KBM-7 (cell line): ENCODE measurements at regions not wholly inside any gene's neighbourhood (a gene's known extent, or its start where the extent isn't known, plus 50 kb on each side); places are given as distances from the start of the nearest gene placed in this dataset.
"Not testable (repeated sequence)": the region's sequence is repeated elsewhere in the genome, so short reads cannot be mapped to it uniquely, and the experiment has no call there.

Experiments used
- DNase-seq: peaks from one replicate; pipeline ENCODE4 v3.0.0-alpha.2; 2015
- in situ Hi-C: fragments of 300-500 bp; cut with MboI; formaldehyde crosslinking; loops from 2 replicates; pipeline ENCODE4 v1.14.3; 2020; ENCODE audit warnings: low sequenced_read_pairs, low pct_unique_long_range_greater_than_20kb, mixed read lengths

GRCh38 chr16:16607401-16608082 is 228.6 kb downstream of the NPIPA7 start:
- in situ Hi-C loops, DNase-seq: not testable (repeated sequence)

DNA sequence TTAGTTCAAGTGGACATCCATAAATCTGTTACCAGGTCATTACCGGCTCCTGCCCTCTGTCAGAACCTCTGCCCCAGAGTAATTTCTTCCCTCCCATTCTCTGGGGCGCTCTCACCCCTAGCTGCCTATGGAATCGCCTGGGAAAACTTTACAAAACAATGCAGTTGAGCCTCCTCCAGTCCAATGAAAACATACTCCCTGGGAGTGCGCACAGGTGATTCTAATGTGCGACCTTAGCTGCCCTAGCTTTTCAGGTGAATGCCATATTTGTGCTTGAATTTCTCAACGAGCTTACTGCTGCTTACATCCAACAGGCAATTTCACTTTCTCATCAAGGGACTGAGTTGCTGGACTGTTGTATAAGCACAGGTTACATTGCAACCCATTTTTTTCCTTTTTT is 230.7 kb downstream of the NPIPA7 start:
- DNase-seq, in situ Hi-C loops: not testable (repeated sequence)

- DNase-seq, in situ Hi-C loops: not testable (repeated sequence)
Observed at GRCh38 chr16:16610389-16610967, 231.5 kb downstream of the NPIPA7 start.

DNA sequence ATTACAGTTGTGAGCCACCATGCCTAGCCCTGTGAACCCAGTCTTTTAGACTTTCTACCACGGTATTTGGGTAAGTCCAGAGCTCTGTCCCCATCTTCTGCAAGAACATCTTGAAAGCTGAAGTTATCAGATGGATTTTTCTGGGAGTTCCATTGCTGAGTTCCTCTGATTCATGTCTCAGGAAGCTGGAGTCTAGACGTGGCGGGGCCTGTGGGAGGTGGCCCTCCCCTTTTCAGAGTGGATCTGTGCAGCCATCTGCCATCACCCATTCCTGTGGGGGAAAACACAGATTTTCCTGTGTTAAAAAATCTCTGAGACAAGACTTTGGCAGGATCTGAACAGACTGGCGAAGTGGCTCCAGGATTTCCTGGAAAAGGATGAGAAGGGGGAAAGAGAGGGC is 234.3 kb downstream of the NPIPA7 start:
- in situ Hi-C loops, DNase-seq: not testable (repeated sequence)

DNA sequence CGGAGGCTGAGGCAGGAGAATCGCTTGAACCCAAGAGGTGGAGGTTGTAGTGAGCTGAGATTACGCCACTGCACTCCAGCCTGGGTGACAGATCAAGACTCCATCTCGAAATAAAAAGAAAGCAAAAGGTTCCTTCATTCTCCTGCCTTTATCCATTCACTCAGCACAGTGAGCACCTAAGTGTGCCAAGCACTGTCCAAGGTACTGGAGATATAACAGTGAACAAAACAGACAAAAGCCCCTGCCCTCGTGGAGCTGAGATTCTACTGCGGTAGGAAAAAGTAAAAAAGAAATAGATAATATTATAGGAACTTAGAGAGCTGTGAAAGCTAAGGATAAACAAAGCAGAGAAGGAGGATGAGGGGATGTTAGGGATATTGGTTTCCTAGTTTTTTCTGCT is 235.5 kb downstream of the NPIPA7 start:
- in situ Hi-C loops = not testable (repeated sequence)

GRCh38 chr16:16618963-16619465 is 240.1 kb downstream of the NPIPA7 start:
- in situ Hi-C loops, DNase-seq: not testable (repeated sequence)

More for the DNA sequence above, 235.5 kb downstream of the NPIPA7 start:
- not testable (repeated sequence) for DNase-seq

- DNase-seq, in situ Hi-C loops: not testable (repeated sequence)
Observed at GRCh38 chr16:16624367-16624766, 245.4 kb downstream of the NPIPA7 start.

- DNase-seq, in situ Hi-C loops: not testable (repeated sequence)
Observed at GRCh38 chr16:16625140-16625539, 246.2 kb downstream of the NPIPA7 start.

- in situ Hi-C loops, DNase-seq: not testable (repeated sequence)
Observed at GRCh38 chr16:16627865-16628264, 248.9 kb downstream of the NPIPA7 start.

GRCh38 chr16:16638231-16638630 is 259.3 kb downstream of the NPIPA7 start:
- DNase-seq = not testable (repeated sequence)

DNA sequence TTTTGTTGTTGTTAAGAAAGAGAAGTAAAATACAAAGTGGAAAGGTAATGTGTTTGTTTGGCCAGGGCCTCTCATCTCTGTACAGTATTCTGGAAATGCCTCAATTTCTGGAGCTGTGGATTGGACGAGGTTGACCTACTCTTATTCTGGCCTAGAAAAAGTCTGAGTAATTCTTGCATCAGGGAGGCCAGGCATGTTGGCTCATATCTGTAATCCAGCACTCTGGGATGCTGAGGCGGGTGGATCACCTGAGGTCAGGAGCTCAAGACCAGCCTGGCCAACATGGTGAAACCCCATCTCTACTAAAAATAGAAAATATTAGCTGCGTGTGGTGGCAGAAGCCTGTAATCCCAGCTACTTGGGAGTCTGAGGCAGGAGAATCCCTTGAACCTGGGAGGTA is 259.8 kb downstream of the NPIPA7 start:
- DNase-seq, in situ Hi-C loops: not testable (repeated sequence)

More at GRCh38 chr16:16638231-16638630, 259.3 kb downstream of the NPIPA7 start:
- in situ Hi-C loops = not testable (repeated sequence)

GRCh38 chr16:16643828-16644227 is 264.9 kb downstream of the NPIPA7 start:
- DNase-seq, in situ Hi-C loops: not testable (repeated sequence)

GRCh38 chr16:16648002-16648401 is 269.1 kb downstream of the NPIPA7 start:
- DNase-seq, in situ Hi-C loops: not testable (repeated sequence)

DNA sequence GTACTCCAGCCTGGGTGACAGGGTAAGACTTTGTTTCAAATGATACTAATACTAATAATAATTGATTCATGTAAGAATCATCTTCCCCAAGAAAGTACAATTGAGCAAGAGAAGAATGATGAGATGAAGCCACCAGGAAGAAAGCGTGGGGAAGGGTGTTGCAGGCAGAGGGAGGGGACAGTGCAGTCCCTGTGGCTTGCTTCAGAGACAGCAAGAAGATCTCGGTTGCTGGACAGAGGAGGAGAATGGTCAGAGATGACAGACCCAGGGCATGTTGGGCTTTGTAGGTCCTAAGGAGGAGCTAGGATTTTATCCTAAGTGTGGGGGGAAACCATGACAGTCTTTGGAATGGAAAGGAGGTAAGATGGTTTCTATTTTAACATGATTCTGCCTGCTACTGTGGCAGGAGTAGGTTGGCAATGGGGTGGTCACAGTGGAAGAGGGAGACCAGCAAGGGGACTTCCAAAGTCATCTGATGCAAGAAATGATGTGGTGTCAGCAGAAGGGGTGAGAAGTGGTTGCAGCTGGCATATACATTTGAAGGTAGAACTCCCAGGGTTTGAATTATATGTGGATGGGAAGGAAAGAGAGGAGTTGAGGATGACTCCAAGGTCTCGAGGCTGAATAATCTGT is 293.4 kb downstream of the NPIPA7 start:
- DNase-seq, in situ Hi-C loops: not testable (repeated sequence)

DNA sequence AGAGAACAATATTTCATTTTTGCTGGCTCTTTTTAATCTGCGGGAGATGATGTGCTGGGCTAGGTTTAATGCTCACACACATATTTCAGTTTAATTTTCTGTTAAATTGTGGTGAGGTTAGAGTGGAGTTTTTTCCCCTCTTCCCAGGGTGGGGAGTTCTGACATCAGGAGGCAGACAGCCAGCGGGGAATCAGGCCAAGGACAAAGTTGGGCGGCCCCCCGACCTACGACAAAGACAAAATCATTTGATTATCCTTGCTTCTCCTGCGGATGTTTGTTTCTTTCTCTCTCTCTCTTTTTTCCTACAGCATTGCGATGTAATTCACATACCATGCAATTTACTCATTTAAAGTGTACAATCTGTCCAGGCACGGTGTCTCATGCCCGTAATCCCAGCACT is 295.9 kb downstream of the NPIPA7 start:
- DNase-seq, in situ Hi-C loops: not testable (repeated sequence)

DNA sequence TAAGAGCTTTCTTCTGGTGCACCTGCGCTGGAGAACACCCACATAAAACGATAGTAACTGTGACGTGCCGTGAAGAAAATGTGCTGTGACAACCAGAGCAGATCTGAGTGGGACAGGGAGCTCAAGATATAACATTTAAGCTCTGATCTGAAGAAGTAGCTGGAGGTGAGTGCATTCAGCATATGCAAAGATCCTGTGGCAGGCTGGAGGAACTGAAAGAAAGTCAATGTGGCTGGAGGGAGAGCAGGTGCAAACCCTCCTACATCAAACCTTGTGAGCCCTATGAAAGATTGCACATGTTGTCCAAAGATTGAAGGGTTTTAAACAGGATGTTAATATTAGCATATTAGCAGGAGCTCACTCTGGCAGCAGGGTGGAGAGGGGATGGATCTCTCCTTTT is 342.9 kb downstream of the NPIPA7 start:
- DNase-seq, in situ Hi-C loops: not testable (repeated sequence)

DNA sequence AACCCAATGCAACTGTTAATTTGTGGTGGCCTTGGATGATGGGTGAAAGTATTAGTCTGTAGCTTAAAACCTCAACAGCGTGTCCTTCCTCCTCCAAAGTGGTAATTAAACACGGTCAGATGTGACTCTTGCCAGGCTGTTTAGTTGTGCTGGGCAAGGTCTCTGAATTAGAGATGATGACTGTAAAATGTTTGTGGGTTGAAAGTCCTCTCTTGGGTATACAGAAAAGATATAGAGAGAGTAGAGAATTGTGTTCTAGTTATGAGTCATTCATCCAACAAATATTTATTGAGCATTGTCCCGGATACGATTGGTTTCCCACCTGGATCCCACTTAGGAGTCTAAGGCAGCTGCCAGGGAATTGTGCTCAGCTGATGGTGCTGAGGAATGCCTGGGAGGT is 343.7 kb downstream of the NPIPA7 start:
- DNase-seq, in situ Hi-C loops: not testable (repeated sequence)

DNA sequence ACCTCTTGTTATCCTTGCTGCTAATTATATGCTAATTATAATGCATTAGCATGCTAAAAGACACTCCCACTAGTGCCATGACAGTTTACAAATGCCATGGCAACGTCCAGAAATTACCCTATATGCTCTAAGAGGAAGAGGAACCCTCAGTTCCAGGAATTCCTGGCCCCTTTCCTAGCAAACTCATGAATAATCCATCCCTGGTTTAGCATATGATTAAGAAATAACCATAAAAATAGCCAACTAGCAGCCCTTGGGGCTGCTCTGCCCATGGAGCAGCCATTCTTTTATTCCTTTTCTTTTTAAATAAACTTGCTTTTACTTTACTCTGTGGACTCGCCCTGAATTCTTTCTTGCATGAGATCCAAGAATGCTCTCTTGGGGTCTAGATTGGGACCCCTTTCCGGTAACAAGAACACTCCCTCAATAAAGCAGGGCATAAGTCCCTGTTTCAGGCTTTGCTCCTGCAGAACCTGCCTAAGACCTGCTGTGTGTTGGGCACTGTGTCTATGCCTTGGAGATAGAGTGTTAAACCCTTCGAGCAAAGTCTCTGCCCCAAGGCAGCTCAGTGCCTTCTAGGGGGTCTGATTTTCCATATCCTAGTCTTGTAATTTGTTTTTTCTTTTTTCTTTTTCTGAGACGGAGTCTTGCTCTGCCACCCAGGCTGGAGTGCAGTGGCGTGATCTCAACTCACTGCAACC is 345.0 kb downstream of the NPIPA7 start:
- in situ Hi-C loops = not testable (repeated sequence)

DNA sequence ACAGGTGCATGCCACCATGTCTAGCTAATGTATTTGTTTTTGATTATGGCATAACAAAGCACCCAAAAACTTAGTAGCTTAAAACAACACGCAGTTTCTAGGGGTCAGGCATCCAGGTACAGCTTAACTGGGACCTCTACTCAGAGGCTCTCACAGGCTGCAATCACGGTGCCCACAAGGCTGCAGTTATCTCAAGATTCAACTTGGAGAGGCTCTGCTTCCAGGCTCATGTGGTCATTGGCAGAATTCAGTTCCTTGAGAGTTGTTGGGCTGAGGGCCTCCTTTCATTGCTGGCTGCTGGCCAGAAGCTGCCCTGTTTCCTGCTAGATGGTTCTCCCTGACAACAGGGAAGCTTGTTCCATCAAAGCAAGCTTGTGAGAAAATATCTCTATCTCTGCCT is 348.1 kb downstream of the NPIPA7 start:
- DNase-seq, in situ Hi-C loops: not testable (repeated sequence)

More for the DNA sequence above, 345.0 kb downstream of the NPIPA7 start:
- not testable (repeated sequence) for DNase-seq
